Astrocyte of the spinal cord (primary cell): ENCODE measurements at regions not wholly inside any gene's neighbourhood (a gene's known extent, or its start where the extent isn't known, plus 50 kb on each side); places are given as distances from the start of the nearest gene placed in this dataset.
"Not testable (repeated sequence)": the region's sequence is repeated elsewhere in the genome, so short reads cannot be mapped to it uniquely, and the experiment has no call there.

Experiments used
- DNase-seq: peaks from one replicate; pipeline ENCODE4 v3.0.0; 2011; ENCODE audit warnings: low read depth, low spot score
- H3K4me3 ChIP-seq: 2 replicates; pipeline ENCODE4 v1.5.1; 2011; ENCODE audit warnings: low read depth, mild to moderate bottlenecking, low read length, moderate library complexity
- CTCF ChIP-seq: IDR thresholded peaks from 2 replicates; pipeline ENCODE4 v1.5.1; 2012; ENCODE audit warnings: low read depth, mild to moderate bottlenecking, low read length, inconsistent platforms
- in situ Hi-C: cut with HindIII; loops from 2 replicates; pipeline ENCODE4 v1.10.0; 2017; ENCODE audit warnings: low sequenced_read_pairs

DNA sequence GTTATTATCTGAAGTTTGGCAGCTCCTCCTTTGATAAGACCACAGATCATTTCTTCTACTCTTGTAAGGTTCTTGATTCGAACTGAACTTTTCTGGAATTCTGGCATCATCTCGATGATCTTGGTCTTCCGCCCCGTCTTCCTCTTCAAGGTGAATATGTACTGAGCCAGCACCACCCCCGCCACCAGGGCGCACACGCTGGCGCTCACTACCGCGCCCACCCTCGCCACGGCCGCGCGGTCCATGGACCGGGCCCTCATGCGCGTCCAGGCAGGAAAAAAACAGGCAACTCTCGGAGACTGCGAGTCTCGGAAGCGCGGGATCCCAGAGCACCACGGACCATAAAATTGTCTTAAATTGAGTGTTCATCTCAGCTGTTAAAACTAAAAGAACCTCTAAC lies 458.4 kb upstream of the NDST3 start:
- H3K4me3 ChIP-seq: no peak overlapping the region
- no peak for TF ChIP-seq CTCF
- in situ Hi-C loops: no loop called here
- DNase-seq: no peak

DNA sequence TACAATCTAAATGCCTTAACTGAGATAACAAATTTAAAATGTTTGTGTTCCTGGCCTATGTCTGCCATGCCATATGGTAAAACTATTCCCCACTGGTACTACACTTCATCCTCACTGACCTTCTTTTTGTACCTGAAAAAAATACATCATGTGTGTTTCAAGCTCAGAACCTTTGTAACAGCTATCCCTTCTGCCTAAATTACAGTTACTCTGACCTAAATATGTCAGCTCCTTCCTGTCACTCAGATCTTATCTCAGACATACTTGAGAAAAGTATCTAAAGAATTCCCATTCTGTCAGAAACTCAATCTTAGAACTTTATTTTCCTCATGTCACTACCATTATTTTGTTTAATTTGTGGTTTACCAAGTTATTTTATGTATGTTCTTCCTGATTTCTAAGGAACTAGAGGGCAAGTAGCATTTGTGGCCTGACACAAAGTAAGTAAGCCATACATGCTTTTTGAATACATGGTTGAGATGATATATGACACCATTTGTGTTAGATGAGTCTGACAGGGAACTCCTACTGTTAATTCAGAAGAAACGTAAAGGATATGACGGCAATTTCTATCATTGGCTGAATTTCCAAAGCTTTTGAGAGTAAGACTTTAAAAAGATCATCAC lies 456.5 kb upstream of the NDST3 start:
- DNase-seq: peak; percentile 17
- TF ChIP-seq CTCF: no peak
- no peak overlapping the region for H3K4me3 ChIP-seq
- in situ Hi-C loops: no loop called here

GRCh38 chr4:117588771-117589170 lies 445.5 kb upstream of the NDST3 start:
- no peak for TF ChIP-seq CTCF
- H3K4me3 ChIP-seq: no peak overlapping the region
- in situ Hi-C loops: no loop called here
- no peak for DNase-seq

DNA sequence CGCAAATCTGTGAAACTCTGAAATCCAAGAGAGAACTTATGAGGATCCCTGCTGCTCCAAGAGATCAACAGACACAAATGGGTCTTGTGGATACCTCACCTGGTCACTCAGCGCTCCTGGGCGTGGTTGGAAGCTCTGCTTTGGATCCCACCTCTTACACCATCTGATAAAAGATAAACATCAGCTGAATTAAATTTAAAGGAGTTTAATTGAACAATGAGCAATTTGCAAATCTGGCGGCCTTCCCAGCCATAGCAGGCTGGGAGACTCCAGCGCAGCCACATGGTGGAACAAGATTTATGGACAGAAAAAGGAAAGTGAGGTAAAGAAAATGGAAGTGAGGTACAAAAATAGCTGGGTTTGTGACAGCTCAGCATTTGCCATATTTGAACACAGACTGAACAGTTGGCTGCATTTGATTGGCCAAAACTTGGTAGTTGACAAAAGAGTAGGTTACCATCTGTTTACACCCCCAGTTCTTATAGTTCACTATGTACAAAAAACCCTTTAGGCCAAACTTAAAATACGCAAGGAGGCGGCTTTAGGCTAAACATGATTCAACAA lies 437.3 kb upstream of the NDST3 start:
- DNase-seq: no peak
- no peak overlapping the region for H3K4me3 ChIP-seq
- no peak for TF ChIP-seq CTCF
- in situ Hi-C loops: no loop called here

GRCh38 chr4:117599393-117599792 lies 434.9 kb upstream of the NDST3 start:
- DNase-seq, H3K4me3 ChIP-seq, in situ Hi-C loops: not testable (repeated sequence)

DNA sequence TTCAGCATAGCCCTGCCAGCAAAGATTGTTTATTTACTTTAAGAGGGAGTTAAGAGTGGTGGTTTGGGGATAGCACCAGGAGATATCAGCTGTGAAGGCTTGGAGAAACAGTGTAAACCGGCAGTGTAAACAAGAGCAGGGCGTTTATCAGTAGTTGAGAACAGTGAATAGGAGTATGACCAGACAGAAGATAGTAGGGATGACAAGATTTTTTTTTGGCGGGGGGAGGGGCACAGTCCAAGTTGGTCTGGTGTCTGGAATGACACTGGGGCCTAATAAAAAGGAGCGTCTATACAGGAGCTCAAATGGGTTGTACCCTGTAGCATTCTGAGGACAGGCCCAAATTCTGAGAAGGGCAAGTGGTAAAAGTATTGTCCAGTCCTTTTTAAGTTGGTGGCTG lies 433.4 kb upstream of the NDST3 start:
- in situ Hi-C loops, H3K4me3 ChIP-seq, DNase-seq: not testable (repeated sequence)

- H3K4me3 ChIP-seq: no peak overlapping the region
- DNase-seq: no peak
- in situ Hi-C loops: no loop called here
- no peak for TF ChIP-seq CTCF
Observed at GRCh38 chr4:117610706-117611308, 423.5 kb upstream of the NDST3 start.

- no peak overlapping the region for H3K4me3 ChIP-seq
- TF ChIP-seq CTCF: no peak
- no peak for DNase-seq
- in situ Hi-C loops: no loop called here
Observed at GRCh38 chr4:117621673-117622072, 412.6 kb upstream of the NDST3 start.
